Mucosa of stomach (tissue), 1 donor: ENCODE measurements at regions not wholly inside any gene's neighbourhood (a gene's known extent, or its start where the extent isn't known, plus 50 kb on each side); places are given as distances from the start of the nearest gene placed in this dataset.

ENCODE experiments used
- H3K27me3 ChIP-seq: one replicate; pipeline ENCODE4 v1.7.0; 2013; ENCODE audit warnings: mild to moderate bottlenecking, low read length; ENCODE audit not compliant: control insufficient read depth, insufficient read depth
- H3K36me3 ChIP-seq: one replicate; pipeline ENCODE4 v1.7.0; 2013; ENCODE audit warnings: low read length; ENCODE audit not compliant: control insufficient read depth, insufficient read depth
- H3K4me1 ChIP-seq: one replicate; pipeline ENCODE4 v1.7.0; 2013; ENCODE audit warnings: mild to moderate bottlenecking, low read length; ENCODE audit not compliant: control insufficient read depth, insufficient read depth
- H3K4me3 ChIP-seq: one replicate; pipeline ENCODE4 v1.7.0; 2013; ENCODE audit warnings: low read length
- H3K9ac ChIP-seq: one replicate; pipeline ENCODE4 v1.7.0; 2013; ENCODE audit warnings: mild to moderate bottlenecking, low read length, moderate library complexity
- H3K9me3 ChIP-seq: one replicate; pipeline ENCODE4 v1.7.0; 2013; ENCODE audit warnings: mild to moderate bottlenecking, low read length, moderate library complexity; ENCODE audit not compliant: control insufficient read depth
- donor health status: Pancreatic carcinoma.

GRCh38 chr15:46556559-46557379 is 921.9 kb downstream of the SQOR start:
- no peak overlapping the region for H3K9ac ChIP-seq
- no peaks in the 10 kb centered on the region for H3K9me3 ChIP-seq
- H3K4me3 ChIP-seq: no peak overlapping the region
- no peaks in the 10 kb centered on the region for H3K4me1 ChIP-seq
- H3K27me3 ChIP-seq: no peaks in the 10 kb centered on the region
- H3K36me3 ChIP-seq: no peaks in the 10 kb centered on the region

DNA sequence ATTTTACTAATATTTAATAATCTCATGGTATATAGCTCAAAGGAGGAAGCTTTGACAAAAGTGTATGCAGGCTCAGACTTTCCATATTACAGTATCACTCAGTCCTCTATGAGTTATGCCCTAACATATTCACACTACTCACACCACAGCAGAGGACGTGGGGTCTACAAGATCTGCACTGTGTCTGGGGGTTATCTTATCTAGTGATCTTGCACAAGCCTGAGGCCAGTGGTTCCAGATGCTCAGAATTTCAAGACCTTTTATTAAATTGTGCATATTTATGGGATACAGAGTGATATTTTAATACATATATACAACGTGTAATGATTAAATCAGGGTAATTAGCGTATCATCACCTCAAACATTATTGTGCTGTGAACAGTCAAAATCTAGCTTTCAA is 933.1 kb downstream of the SQOR start:
- Histone ChIP-seq H3K9me3 (no peaks in the 10 kb centered on the region), H3K36me3 (no peaks in the 10 kb centered on the region), H3K27me3 (no peaks in the 10 kb centered on the region), H3K4me3 (no peak overlapping the region), H3K9ac (no peak overlapping the region), H3K4me1 (no peaks in the 10 kb centered on the region)

GRCh38 chr15:46569781-46570180 is 935.0 kb downstream of the SQOR start:
- Histone ChIP-seq H3K27me3 (no peaks in the 10 kb centered on the region), H3K4me3 (no peak overlapping the region), H3K4me1 (no peaks in the 10 kb centered on the region), H3K36me3 (no peaks in the 10 kb centered on the region), H3K9ac (no peak overlapping the region), H3K9me3 (no peaks in the 10 kb centered on the region)

GRCh38 chr15:46576646-46577395 is 942.0 kb downstream of the SQOR start:
- no peak overlapping the region for H3K4me3 ChIP-seq
- H3K4me1 ChIP-seq: no peaks in the 10 kb centered on the region
- H3K9me3 ChIP-seq: no peaks in the 10 kb centered on the region
- no peak overlapping the region for H3K9ac ChIP-seq
- no peaks in the 10 kb centered on the region for H3K36me3 ChIP-seq
- no peaks in the 10 kb centered on the region for H3K27me3 ChIP-seq

DNA sequence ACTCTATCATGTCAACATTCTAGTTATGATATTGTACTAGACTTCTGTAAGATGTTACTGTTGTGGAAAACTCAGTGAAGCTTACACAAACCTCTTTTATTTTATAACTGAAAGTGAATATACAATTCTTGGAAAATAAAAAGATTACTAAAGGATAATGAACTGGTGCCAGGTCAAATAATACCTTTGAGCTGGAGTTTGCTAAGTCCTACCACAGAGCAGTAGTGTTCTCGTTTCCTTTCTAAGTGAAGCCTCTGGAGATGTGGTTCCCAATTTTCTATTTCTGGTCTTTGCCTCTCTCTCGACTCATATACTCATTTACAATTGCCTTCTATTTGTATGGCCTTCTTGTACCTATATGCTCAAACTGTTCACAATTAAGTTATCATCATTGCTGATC is 942.9 kb downstream of the SQOR start:
- no peak overlapping the region for H3K4me3 ChIP-seq
- no peaks in the 10 kb centered on the region for H3K9me3 ChIP-seq
- no peaks in the 10 kb centered on the region for H3K4me1 ChIP-seq
- H3K9ac ChIP-seq: no peak overlapping the region
- no peaks in the 10 kb centered on the region for H3K36me3 ChIP-seq
- no peaks in the 10 kb centered on the region for H3K27me3 ChIP-seq

- no peaks in the 10 kb centered on the region for H3K4me1 ChIP-seq
- no peak overlapping the region for H3K9ac ChIP-seq
- H3K9me3 ChIP-seq: no peaks in the 10 kb centered on the region
Observed at GRCh38 chr15:46580487-46580886, 945.7 kb downstream of the SQOR start.

GRCh38 chr15:46580924-46581323 is 946.1 kb downstream of the SQOR start:
- Histone ChIP-seq H3K4me3 (no peak overlapping the region), H3K27me3 (no peaks in the 10 kb centered on the region), H3K4me1 (no peaks in the 10 kb centered on the region), H3K9ac (no peak overlapping the region), H3K9me3 (no peaks in the 10 kb centered on the region), H3K36me3 (no peaks in the 10 kb centered on the region)

More at GRCh38 chr15:46580487-46580886, 945.7 kb downstream of the SQOR start:
- Histone ChIP-seq H3K4me3 (no peak overlapping the region), H3K36me3 (no peaks in the 10 kb centered on the region), H3K27me3 (no peaks in the 10 kb centered on the region)

GRCh38 chr15:46589088-46589487 is 954.3 kb downstream of the SQOR start:
- Histone ChIP-seq H3K4me1 (no peaks in the 10 kb centered on the region), H3K9ac (no peak overlapping the region), H3K27me3 (no peaks in the 10 kb centered on the region), H3K4me3 (no peak overlapping the region), H3K36me3 (no peaks in the 10 kb centered on the region), H3K9me3 (no peaks in the 10 kb centered on the region)

GRCh38 chr15:46591462-46591861 is 956.6 kb downstream of the SQOR start:
- Histone ChIP-seq H3K9me3 (no peaks in the 10 kb centered on the region), H3K4me1 (no peaks in the 10 kb centered on the region), H3K36me3 (no peaks in the 10 kb centered on the region), H3K9ac (no peak overlapping the region), H3K4me3 (no peak overlapping the region), H3K27me3 (no peaks in the 10 kb centered on the region)

DNA sequence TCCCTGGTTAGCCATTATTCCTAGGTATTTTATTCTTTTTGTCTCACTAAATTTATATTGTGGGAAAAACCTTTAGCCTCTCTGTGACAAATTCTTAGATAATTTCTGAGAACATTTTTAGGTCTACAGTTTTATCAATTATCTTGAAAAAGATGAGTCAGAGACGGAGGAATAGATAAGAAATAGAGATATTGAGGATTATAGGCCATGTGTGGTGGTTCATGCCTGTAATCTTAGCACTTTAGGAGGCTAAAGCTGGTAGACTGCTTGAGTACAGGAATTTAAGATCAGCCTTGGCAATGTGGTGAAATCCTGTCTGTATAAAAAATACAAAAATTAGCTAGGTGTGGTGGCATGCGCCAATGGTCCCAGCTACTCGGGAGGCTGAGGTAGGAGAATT is 960.2 kb downstream of the SQOR start:
- Histone ChIP-seq H3K4me1 (no peaks in the 10 kb centered on the region), H3K4me3 (no peak overlapping the region), H3K9ac (no peak overlapping the region), H3K9me3 (no peaks in the 10 kb centered on the region), H3K36me3 (no peaks in the 10 kb centered on the region), H3K27me3 (no peaks in the 10 kb centered on the region)

- H3K36me3 ChIP-seq: no peaks in the 10 kb centered on the region
- H3K4me1 ChIP-seq: no peaks in the 10 kb centered on the region
- H3K4me3 ChIP-seq: no peak overlapping the region
- H3K27me3 ChIP-seq: no peaks in the 10 kb centered on the region
- H3K9ac ChIP-seq: no peak overlapping the region
- H3K9me3 ChIP-seq: no peaks in the 10 kb centered on the region
Observed at GRCh38 chr15:46607077-46607476, 972.2 kb downstream of the SQOR start.

DNA sequence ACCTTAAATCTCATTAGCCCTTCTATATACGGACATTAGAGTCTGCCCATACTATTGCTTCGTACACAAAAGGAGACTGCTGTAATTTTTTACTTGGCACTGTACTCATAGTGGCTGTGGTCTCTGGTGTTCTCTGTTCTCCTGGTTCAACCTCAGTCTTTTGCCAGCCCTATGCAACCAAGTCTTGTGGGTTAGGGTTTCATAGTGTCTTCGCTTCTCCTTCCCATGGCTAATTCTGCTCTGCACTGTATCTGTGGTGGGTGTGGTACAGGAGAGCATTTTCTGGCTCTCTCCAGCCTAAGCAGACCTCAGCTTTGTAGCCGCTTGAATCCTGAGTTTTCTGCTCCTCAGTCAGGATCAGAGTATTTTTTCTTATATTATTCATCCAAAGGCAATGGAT is 981.2 kb downstream of the SQOR start:
- H3K4me1 ChIP-seq: no peaks in the 10 kb centered on the region
- no peak overlapping the region for H3K9ac ChIP-seq
- no peaks in the 10 kb centered on the region for H3K9me3 ChIP-seq
- H3K27me3 ChIP-seq: no peaks in the 10 kb centered on the region
- no peak overlapping the region for H3K4me3 ChIP-seq
- H3K36me3 ChIP-seq: no peaks in the 10 kb centered on the region
